ENCODE measurements at regions not wholly inside any gene's neighbourhood (a gene's known extent, or its start where the extent isn't known, plus 50 kb on each side); places are given as distances from the start of the nearest gene placed in this dataset.

DNA sequence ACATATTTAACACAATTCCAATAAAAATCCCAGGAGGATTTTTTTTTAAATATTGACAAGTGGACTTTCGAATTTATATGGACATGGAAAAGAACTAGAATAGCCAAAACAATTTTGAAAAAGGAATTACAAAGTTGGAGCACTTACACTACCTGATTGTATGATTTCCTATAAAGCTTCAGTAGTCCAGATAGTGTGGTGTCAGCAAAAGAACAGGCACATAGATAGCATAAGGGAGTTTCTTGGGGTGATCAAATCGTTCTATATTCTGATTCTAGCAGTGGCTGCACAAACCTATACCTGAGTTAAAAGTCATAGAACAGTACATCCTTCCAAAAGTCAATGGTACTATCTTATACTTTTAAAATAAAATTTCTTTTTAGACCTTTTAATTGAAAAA is 66.4 kb upstream of the CES5A start:
- DNase-seq, result no peak

DNA sequence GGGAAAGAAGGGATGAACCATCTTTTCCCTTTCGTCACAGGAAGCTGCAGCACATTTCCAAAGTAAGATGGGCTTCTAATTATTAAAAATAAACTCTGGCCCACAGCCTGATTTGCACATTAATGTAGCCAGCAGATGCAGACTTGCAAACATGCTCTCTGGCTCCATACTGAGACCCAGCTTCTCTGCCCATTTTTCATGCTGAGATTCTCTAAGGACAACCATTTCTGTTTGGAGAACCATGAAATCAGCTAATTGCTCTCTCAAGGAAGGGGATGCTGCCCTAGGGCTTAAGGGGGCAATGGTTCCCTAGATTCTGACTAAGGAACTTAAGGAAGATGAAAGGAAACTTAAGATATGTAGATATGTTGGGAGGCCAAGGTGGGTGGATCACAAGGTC is 63.0 kb upstream of the CES5A start:
- no peak for DNase-seq

DNA sequence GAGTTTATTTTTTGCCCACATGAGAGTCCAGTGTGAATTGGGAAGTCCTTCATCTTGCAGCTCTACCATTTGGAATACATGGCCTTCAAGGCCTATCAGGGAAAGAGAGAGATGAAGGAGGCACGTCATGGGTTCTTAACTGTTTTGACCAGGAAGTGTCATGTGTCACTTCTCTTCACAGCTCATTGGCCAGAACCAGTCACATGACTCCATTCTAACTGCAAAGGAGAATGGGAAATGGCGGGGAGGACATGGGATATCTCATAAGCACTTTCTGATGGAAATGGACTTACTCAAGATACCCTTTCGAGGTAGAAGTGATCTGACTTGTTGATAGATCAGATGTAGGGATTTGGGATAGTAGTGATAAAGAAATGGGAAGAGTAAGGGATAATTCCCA is 57.9 kb upstream of the CES5A start:
- no peak for DNase-seq

DNA sequence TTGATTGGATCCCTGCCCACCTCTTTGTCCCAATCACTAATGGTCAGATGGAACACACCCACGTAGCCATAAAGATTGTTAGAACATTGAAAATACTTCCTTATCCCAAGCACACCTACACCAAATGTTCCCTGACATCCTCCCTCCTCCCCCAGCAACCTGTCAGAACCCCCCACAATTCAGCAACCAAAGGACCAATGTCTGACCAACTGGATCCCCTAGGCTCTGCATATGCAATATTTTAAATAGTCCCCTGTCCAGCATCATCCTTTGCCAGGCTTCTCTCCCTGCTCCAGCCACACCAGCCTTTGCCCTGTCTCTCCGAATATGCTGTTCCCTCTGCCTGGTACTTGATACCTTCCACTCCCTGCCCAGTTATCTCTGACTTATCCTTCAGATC is 54.9 kb upstream of the CES5A start:
- no peak for DNase-seq

DNA sequence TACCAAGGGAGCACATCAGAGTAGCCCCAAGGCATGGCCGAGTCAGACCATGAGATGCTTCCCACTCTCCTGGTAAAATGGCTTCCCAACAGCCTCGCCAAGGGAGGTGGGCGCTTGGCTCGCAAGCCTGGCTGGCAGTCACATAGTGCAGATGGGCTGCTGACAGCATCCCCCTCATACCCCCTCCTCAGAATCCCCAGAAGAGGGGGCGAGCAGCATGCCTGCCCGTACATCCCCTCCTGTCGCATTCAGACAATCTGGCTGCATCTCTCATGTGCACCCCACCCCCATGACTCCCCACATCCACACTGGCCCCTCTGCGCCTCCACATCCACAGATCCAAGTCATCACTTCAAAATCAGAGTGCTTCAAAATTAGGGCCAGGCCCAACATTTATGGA is 54.0 kb upstream of the CES5A start:
- DNase-seq, result no peak

DNA sequence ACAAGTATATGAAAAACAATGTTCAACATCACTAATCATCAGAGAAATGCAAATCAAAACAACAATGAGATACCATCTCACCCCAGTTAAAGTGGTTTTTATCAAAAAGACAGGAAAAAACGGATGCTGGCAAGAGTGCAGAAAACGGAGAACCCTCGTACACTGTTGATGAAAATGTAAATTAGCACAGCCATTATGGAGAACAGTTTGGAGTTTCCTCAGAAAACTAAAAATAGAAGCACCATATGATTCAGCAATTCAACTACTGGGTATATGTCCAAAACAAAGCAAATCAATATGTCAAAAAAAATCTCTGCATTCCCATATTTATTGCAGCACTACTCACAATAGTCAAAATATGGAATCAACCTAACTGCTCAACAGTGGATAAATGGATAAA is 50.1 kb upstream of the CES5A start:
- no peak for DNase-seq
